Activated T-helper 1 cell treated with anti-CD3 and anti-CD28 coated beads, Interleukin-12 subunit alpha, Interleukin-12 subunit beta, Interleukin-2, Interleukin-4 antibody, amounts not matched to agents 30 ng/mL and 10 ng/mL and 1 ng/mL, durations not matched to agents 14 hours and 24 hours and 36 hours (primary cell): ENCODE measurements at regions not wholly inside any gene's neighbourhood (a gene's known extent, or its start where the extent isn't known, plus 50 kb on each side); places are given as distances from the start of the nearest gene placed in this dataset.

Experiments used
- DNase-seq: peaks from one replicate; pipeline ENCODE4 v3.0.0; 2021; ENCODE audit warnings: low spot score
- H3K27ac Mint-ChIP-seq: one replicate; pipeline ENCODE4 v1.8.0; 2021; ENCODE audit warnings: mild to moderate bottlenecking, mixed read lengths
- H3K27me3 Mint-ChIP-seq: one replicate; pipeline ENCODE4 v1.8.0; 2022; ENCODE audit warnings: mild to moderate bottlenecking, moderate library complexity, mixed read lengths; ENCODE audit not compliant: insufficient read depth
- H3K36me3 Mint-ChIP-seq: one replicate; pipeline ENCODE4 v1.8.0; 2021; ENCODE audit warnings: low read depth, mixed read lengths
- H3K4me1 Mint-ChIP-seq: one replicate; pipeline ENCODE4 v1.8.0; 2021; ENCODE audit warnings: low read depth, mixed read lengths
- H3K4me3 Mint-ChIP-seq: one replicate; pipeline ENCODE4 v1.8.0; 2021; ENCODE audit warnings: mild to moderate bottlenecking, moderate library complexity, mixed read lengths
- H3K9me3 Mint-ChIP-seq: one replicate; pipeline ENCODE4 v1.8.0; 2021; ENCODE audit warnings: mixed read lengths
- intact Hi-C: fragments of 100-400 bp; cut with micrococcal nuclease; formaldehyde crosslinking; loops from one replicate; pipeline ENCODE4 v1.15.1; 2024

- peak overlapping the region; percentile 100 for H3K27ac Mint-ChIP-seq
- H3K36me3 Mint-ChIP-seq, result peaks cover 30% of the 10 kb centered on the region
- intact Hi-C loops, result loop anchor here (10.0 kb wide), 3 partner anchors 421 to 1009 kb away; partner anchors contain the start of gene HDAC7
- no peaks in the 10 kb centered on the region for H3K27me3 Mint-ChIP-seq
- H3K9me3 Mint-ChIP-seq, result peaks cover 17% of the 10 kb centered on the region
- peaks cover 94% of the 10 kb centered on the region for H3K4me1 Mint-ChIP-seq
- H3K4me3 Mint-ChIP-seq, result peak overlapping the region; percentile 38
- DNase-seq, result no peak
These were observed 312.4 kb downstream of the RPAP3 start for GRCh38 chr12:47393403-47393790.

GRCh38 chr12:47391566-47391965, 311.8 kb upstream of the AMIGO2 start:
- Mint-ChIP-seq H3K36me3 (peaks cover 27% of the 10 kb centered on the region), H3K4me3 (peak overlapping the region; percentile 27)
- intact Hi-C loops, result loop anchor here (1.0 to 10.0 kb wide), 8 partner anchors 12 to 1401 kb away; partner anchors contain the start of genes HDAC7 and SCAF11

DNA sequence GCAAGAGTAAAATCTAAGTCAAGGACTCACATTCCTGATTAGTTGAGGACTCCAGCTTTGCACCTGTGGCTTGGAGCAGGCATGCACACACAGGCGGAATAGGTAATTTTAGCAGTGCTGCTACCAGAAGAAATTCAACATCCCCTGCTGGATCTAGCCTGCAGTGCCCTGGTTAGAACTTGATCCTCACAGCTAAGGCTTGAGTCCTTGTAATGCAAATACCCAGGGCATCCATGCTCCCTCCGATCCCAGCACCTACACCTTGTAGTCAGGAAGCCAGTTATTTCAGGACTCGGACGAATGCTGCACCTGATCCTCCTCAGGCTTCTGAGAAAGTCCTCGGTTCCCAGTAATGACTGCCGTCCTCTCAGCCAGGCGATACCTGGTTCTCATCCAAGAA, 309.0 kb upstream of the AMIGO2 start:
- no peak for DNase-seq
- Mint-ChIP-seq H3K4me1 (peaks cover 77% of the 10 kb centered on the region), H3K27me3 (no peaks in the 10 kb centered on the region), H3K9me3 (peaks cover 16% of the 10 kb centered on the region), H3K36me3 (peaks cover 17% of the 10 kb centered on the region), H3K27ac (peak overlapping the region; percentile 92), H3K4me3 (no peak overlapping the region)
- intact Hi-C loops, result no loop called here

More at GRCh38 chr12:47391566-47391965, 311.8 kb upstream of the AMIGO2 start:
- no peaks in the 10 kb centered on the region for H3K27me3 Mint-ChIP-seq
- H3K9me3 Mint-ChIP-seq, result peaks cover 19% of the 10 kb centered on the region
- DNase-seq, result peak; percentile 44
- peaks cover 89% of the 10 kb centered on the region for H3K4me1 Mint-ChIP-seq
- H3K27ac Mint-ChIP-seq, result peak overlapping the region; percentile 100

DNA sequence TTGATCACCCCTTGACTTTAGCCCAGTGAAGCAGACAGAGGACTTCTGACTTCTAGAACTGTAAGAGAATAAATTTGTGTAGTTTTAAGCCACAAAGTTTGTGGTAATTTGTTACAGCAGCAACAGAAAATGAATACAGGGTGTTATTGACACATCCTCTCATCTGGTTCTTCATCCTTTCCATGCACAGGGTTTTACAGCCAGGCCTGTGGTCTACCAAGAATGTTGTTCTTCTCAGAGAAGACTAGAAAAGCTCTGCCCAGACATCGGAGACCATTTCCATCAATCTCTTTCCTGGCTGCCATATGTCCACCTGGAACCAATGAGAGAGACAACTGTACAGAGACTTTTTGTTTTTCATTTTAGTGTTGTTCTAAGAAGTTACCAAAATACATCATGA, 308.2 kb upstream of the AMIGO2 start:
- H3K4me3 Mint-ChIP-seq, result no peak overlapping the region
- intact Hi-C loops, result no loop called here
- no peak for DNase-seq

GRCh38 chr12:47385653-47386052, 305.9 kb upstream of the AMIGO2 start:
- peaks cover 23% of the 10 kb centered on the region for H3K9me3 Mint-ChIP-seq
- intact Hi-C loops, result no loop called here
- no peak overlapping the region for H3K4me3 Mint-ChIP-seq
- DNase-seq, result no peak
- no peak overlapping the region for H3K27ac Mint-ChIP-seq
- H3K36me3 Mint-ChIP-seq, result peaks cover 21% of the 10 kb centered on the region
- peaks cover 74% of the 10 kb centered on the region for H3K4me1 Mint-ChIP-seq
- no peaks in the 10 kb centered on the region for H3K27me3 Mint-ChIP-seq

More for the DNA sequence above, 308.2 kb upstream of the AMIGO2 start:
- peaks cover 16% of the 10 kb centered on the region for H3K9me3 Mint-ChIP-seq
- H3K27me3 Mint-ChIP-seq, result no peaks in the 10 kb centered on the region
- peaks cover 77% of the 10 kb centered on the region for H3K4me1 Mint-ChIP-seq
- H3K27ac Mint-ChIP-seq, result peak overlapping the region; percentile 92
- H3K36me3 Mint-ChIP-seq, result peaks cover 17% of the 10 kb centered on the region

- H3K9me3 Mint-ChIP-seq, result peaks cover 21% of the 10 kb centered on the region
- H3K27ac Mint-ChIP-seq, result peak overlapping the region; percentile 19
- no peaks in the 10 kb centered on the region for H3K27me3 Mint-ChIP-seq
- H3K4me1 Mint-ChIP-seq, result peaks cover 75% of the 10 kb centered on the region
- no peak for DNase-seq
- H3K4me3 Mint-ChIP-seq, result no peak overlapping the region
- H3K36me3 Mint-ChIP-seq, result peaks cover 19% of the 10 kb centered on the region
- intact Hi-C loops, result no loop called here
These were observed 304.2 kb upstream of the AMIGO2 start for GRCh38 chr12:47383942-47384341.

GRCh38 chr12:47382305-47382704, 302.5 kb upstream of the AMIGO2 start:
- Mint-ChIP-seq H3K36me3 (peaks cover 10% of the 10 kb centered on the region), H3K27ac (no peak overlapping the region), H3K9me3 (peaks cover 13% of the 10 kb centered on the region), H3K27me3 (no peaks in the 10 kb centered on the region), H3K4me1 (peaks cover 72% of the 10 kb centered on the region), H3K4me3 (no peak overlapping the region)
- DNase-seq, result no peak
- intact Hi-C loops, result no loop called here

DNA sequence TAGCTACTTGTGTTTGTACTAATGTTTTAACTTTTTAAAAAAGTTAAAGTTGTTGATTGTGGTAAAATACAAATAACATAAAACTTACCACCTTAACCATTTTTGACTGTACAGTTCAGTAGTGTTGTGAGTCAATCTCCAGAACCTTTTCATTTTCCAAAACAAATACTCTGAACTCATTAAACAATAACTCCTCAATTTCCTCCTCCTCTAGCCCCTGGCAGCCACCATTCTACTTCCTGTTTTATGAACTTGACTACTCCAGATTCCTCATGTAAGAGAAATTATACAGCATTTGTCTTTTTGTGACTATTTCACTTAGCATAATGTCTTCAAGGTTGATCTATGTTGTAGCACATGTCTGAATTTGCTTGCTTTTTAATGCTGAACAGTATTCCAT, 299.1 kb upstream of the AMIGO2 start:
- Mint-ChIP-seq H3K36me3 (peaks cover 17% of the 10 kb centered on the region), H3K4me3 (no peak overlapping the region), H3K9me3 (peaks cover 33% of the 10 kb centered on the region), H3K27me3 (no peaks in the 10 kb centered on the region), H3K27ac (peak overlapping the region; percentile 37), H3K4me1 (peaks cover 60% of the 10 kb centered on the region)
- intact Hi-C loops, result loop anchor here (1.0 to 2.0 kb wide), 3 partner anchors 12 to 18 kb away; no protein-coding TSS in a partner anchor
- no peak for DNase-seq

- peaks cover 60% of the 10 kb centered on the region for H3K4me1 Mint-ChIP-seq
- H3K9me3 Mint-ChIP-seq, result peaks cover 36% of the 10 kb centered on the region
- no peak for DNase-seq
- intact Hi-C loops, result loop anchor here (1.0 to 2.0 kb wide), 2 partner anchors 17 to 19 kb away; no protein-coding TSS in a partner anchor
- H3K4me3 Mint-ChIP-seq, result no peak overlapping the region
- peaks cover 21% of the 10 kb centered on the region for H3K36me3 Mint-ChIP-seq
- H3K27ac Mint-ChIP-seq, result peak overlapping the region; percentile 37
- no peaks in the 10 kb centered on the region for H3K27me3 Mint-ChIP-seq
These were observed 298.4 kb upstream of the AMIGO2 start for GRCh38 chr12:47378222-47378582.

GRCh38 chr12:47377414-47378221, 297.9 kb upstream of the AMIGO2 start:
- intact Hi-C loops, result loop anchor here (1.0 to 2.0 kb wide), 2 partner anchors 16 to 19 kb away; no protein-coding TSS in a partner anchor
- no peaks in the 10 kb centered on the region for H3K27me3 Mint-ChIP-seq

DNA sequence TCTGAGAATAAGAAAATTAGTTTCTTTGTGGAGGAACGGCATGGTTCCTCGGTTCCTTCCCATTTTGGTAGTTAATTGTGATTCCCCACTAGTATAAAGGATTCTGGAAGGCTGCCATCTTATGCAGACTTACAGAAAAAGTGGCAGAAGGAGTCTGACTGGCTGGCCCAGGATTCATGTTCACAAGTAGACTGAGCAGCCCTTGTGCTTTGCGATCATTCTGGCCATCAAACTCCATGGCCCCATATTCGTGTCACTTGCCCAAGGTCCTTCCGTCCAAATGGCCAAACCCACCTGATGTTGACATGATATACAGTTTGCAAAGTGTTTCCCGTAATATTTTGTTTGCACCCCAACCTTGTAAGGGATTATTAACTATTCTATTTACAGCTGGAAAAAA, 297.2 kb upstream of the AMIGO2 start:
- Mint-ChIP-seq H3K27ac (no peak overlapping the region), H3K4me3 (no peak overlapping the region), H3K4me1 (peaks cover 59% of the 10 kb centered on the region)

More at GRCh38 chr12:47377414-47378221, 297.9 kb upstream of the AMIGO2 start:
- peaks cover 24% of the 10 kb centered on the region for H3K36me3 Mint-ChIP-seq
- H3K4me1 Mint-ChIP-seq, result peaks cover 60% of the 10 kb centered on the region
- H3K4me3 Mint-ChIP-seq, result no peak overlapping the region
- H3K27ac Mint-ChIP-seq, result peak overlapping the region; percentile 4
- DNase-seq, result no peak
- peaks cover 37% of the 10 kb centered on the region for H3K9me3 Mint-ChIP-seq

DNA sequence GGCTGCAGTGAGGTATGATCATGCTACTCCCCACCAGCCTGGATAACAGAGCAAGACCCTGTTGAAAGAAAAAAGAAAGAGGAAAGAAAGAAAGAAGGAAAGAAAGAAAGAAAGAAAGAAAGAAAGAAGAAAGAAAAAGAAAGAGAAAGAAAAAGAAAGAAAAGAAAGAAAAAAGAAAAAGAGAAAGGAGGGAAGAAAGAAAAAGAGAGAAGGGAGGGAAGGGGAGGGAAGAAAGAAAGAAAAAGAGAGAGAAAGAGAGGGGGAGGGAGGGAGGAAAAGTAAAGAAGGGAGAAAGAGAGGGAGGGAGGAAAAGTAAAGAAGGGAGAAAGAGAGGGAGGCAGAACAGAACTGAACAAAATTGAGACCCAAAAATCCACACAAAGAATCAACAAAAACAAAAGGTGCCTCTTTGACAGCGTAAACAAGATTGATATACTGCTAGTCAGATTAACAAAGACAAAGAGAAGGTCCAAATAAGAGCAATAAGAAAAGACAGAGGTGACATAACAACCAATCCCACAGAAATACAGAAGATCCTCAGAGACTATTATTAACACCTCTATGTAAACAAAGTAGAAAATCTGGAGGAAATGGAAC, 293.9 kb upstream of the AMIGO2 start:
- peaks cover 31% of the 10 kb centered on the region for H3K4me1 Mint-ChIP-seq
- peaks cover 34% of the 10 kb centered on the region for H3K9me3 Mint-ChIP-seq
- no peak overlapping the region for H3K4me3 Mint-ChIP-seq
- H3K36me3 Mint-ChIP-seq, result peaks cover 16% of the 10 kb centered on the region
- no peak overlapping the region for H3K27ac Mint-ChIP-seq
- H3K27me3 Mint-ChIP-seq, result no peaks in the 10 kb centered on the region
- intact Hi-C loops, result no loop called here
- no peak for DNase-seq

More for the DNA sequence above, 297.2 kb upstream of the AMIGO2 start:
- peaks cover 24% of the 10 kb centered on the region for H3K36me3 Mint-ChIP-seq
- intact Hi-C loops, result no loop called here
- H3K27me3 Mint-ChIP-seq, result no peaks in the 10 kb centered on the region
- peaks cover 39% of the 10 kb centered on the region for H3K9me3 Mint-ChIP-seq
- DNase-seq, result no peak

GRCh38 chr12:47370421-47370820, 290.7 kb upstream of the AMIGO2 start:
- no peaks in the 10 kb centered on the region for H3K27me3 Mint-ChIP-seq
- intact Hi-C loops, result no loop called here
- peaks cover 27% of the 10 kb centered on the region for H3K9me3 Mint-ChIP-seq
- peaks cover 21% of the 10 kb centered on the region for H3K4me1 Mint-ChIP-seq
- no peak overlapping the region for H3K27ac Mint-ChIP-seq
- DNase-seq, result no peak
- H3K4me3 Mint-ChIP-seq, result no peak overlapping the region
- peaks cover 17% of the 10 kb centered on the region for H3K36me3 Mint-ChIP-seq
